Liver (tissue), 3 donors: ENCODE measurements at regions not wholly inside any gene's neighbourhood (a gene's known extent, or its start where the extent isn't known, plus 50 kb on each side); places are given as distances from the start of the nearest gene placed in this dataset.

Experiments
- CTCF ChIP-seq: fragments of 150-350 bp; IDR thresholded peaks from 2 replicates; pipeline ENCODE4 v1.5.1; 2017; ENCODE audit warnings: improper control_type of control experiment, low read depth, low read length; ENCODE audit not compliant: missing input control
- GABPA ChIP-seq, 2 donors: IDR thresholded peaks in 1 of 2; conservative IDR thresholded peaks in 1 of 2; 2 replicates each; pipeline ENCODE4 v1.6.1; 2016; ENCODE audit warnings: antibody characterized with exemption in 2 of 2, mild to moderate bottlenecking in 1 of 2, moderate library complexity in 1 of 2
- donor health status: healthy.
- donor health status: healthy.

GRCh38 chr7:142556740-142557139, 192.5 kb upstream of the PRSS1 start:
- no peak for TF ChIP-seq CTCF
- no peak for TF ChIP-seq GABPA (IDR thresholded peaks at IDR 0.05 in 1 of 2, conservative IDR thresholded peaks at IDR 0.05 in 1 of 2)
